ENCODE measurements at regions not wholly inside any gene's neighbourhood (a gene's known extent, or its start where the extent isn't known, plus 50 kb on each side); places are given as distances from the start of the nearest gene placed in this dataset.

- Histone ChIP-seq H2AFZ (no peak overlapping the region), H3K4me2 (no peak overlapping the region), H3K27ac (no peak overlapping the region), H4K20me1 (ENCODE audit: insufficient read depth) (no peaks in the 10 kb centered on the region), H3K4me1 (replicated peaks; ENCODE audit: insufficient read depth) (no peaks in the 10 kb centered on the region), H3K4me3 (no peak overlapping the region), H3F3A (ENCODE audit: insufficient read depth, low read depth) (no peaks in the 10 kb centered on the region), H3K79me2 (ENCODE audit: low read depth) (no peaks in the 10 kb centered on the region), H3K9me3 (ENCODE audit: insufficient read depth, low read depth) (no peaks in the 10 kb centered on the region), H3K9me2 (ENCODE audit: insufficient read depth) (no peaks in the 10 kb centered on the region), H3K36me3 (ENCODE audit: low read depth) (no peaks in the 10 kb centered on the region), H3K27me3 (ENCODE audit: insufficient read depth, low read depth) (no peaks in the 10 kb centered on the region)
- no peak for DNase-seq
- intact Hi-C loops (cut with micrococcal nuclease; ENCODE audit: unreplicated experiment): no loop called here
- ChIA-PET POLR2A (ENCODE audit: unreplicated experiment) (no interaction called here), CTCF (no interaction called here)
- TF ChIP-seq EZH2 (IDR thresholded peaks at IDR 0.05; ENCODE audit: low read depth) (no peak), CTCF (conservative IDR thresholded peaks at IDR 0.05) (no peak)
- no TSS peak for BruUV-seq (replicated peaks)
Observed at GRCh38 chr6:93792746-93793145, 373.4 kb upstream of the EPHA7 start.

- no TSS peak for BruUV-seq (replicated peaks)
- H3K4me1 ChIP-seq (replicated peaks; ENCODE audit: insufficient read depth): no peaks in the 10 kb centered on the region
- no peak overlapping the region for H3K27ac ChIP-seq
- no peak for TF ChIP-seq EZH2 (IDR thresholded peaks at IDR 0.05; ENCODE audit: low read depth)
- no peak for TF ChIP-seq CTCF (conservative IDR thresholded peaks at IDR 0.05)
- H3K4me3 ChIP-seq: no peak overlapping the region
- DNase-seq: no peak
- H3K4me2 ChIP-seq: no peak overlapping the region
- H4K20me1 ChIP-seq (ENCODE audit: insufficient read depth): no peaks in the 10 kb centered on the region
- H3K9me2 ChIP-seq (ENCODE audit: insufficient read depth): no peaks in the 10 kb centered on the region
- H3F3A ChIP-seq (ENCODE audit: insufficient read depth, low read depth): no peaks in the 10 kb centered on the region
- ChIA-PET POLR2A (ENCODE audit: unreplicated experiment) (no interaction called here), CTCF (no interaction called here)
- no peaks in the 10 kb centered on the region for H3K79me2 ChIP-seq (ENCODE audit: low read depth)
- H2AFZ ChIP-seq: no peak overlapping the region
- H3K9me3 ChIP-seq (ENCODE audit: insufficient read depth, low read depth): no peaks in the 10 kb centered on the region
- intact Hi-C loops (cut with micrococcal nuclease; ENCODE audit: unreplicated experiment): no loop called here
- no peaks in the 10 kb centered on the region for H3K36me3 ChIP-seq (ENCODE audit: low read depth)
- H3K27me3 ChIP-seq (ENCODE audit: insufficient read depth, low read depth): no peaks in the 10 kb centered on the region
Observed at GRCh38 chr6:93790981-93791380, 371.6 kb upstream of the EPHA7 start.

- no peaks in the 10 kb centered on the region for H3F3A ChIP-seq (ENCODE audit: insufficient read depth, low read depth)
- H3K4me1 ChIP-seq (replicated peaks; ENCODE audit: insufficient read depth): no peaks in the 10 kb centered on the region
- no peak overlapping the region for H3K4me2 ChIP-seq
- no peaks in the 10 kb centered on the region for H4K20me1 ChIP-seq (ENCODE audit: insufficient read depth)
- H3K4me3 ChIP-seq: no peak overlapping the region
- ChIA-PET CTCF (interaction anchor here (0.5 kb wide), 1 partner anchor 1424 kb away, joined by 3 read pairs; no protein-coding TSS in a partner anchor), POLR2A (ENCODE audit: unreplicated experiment) (no interaction called here)
- intact Hi-C loops (cut with micrococcal nuclease; ENCODE audit: unreplicated experiment): no loop called here
- no peak overlapping the region for H2AFZ ChIP-seq
- BruUV-seq (replicated peaks): no TSS peak
- H3K9me3 ChIP-seq (ENCODE audit: insufficient read depth, low read depth): no peaks in the 10 kb centered on the region
- no peaks in the 10 kb centered on the region for H3K9me2 ChIP-seq (ENCODE audit: insufficient read depth)
- no peaks in the 10 kb centered on the region for H3K36me3 ChIP-seq (ENCODE audit: low read depth)
- TF ChIP-seq EZH2 (IDR thresholded peaks at IDR 0.05; ENCODE audit: low read depth): no peak
- TF ChIP-seq CTCF (conservative IDR thresholded peaks at IDR 0.05): no peak
- H3K79me2 ChIP-seq (ENCODE audit: low read depth): no peaks in the 10 kb centered on the region
- H3K27ac ChIP-seq: no peak overlapping the region
- H3K27me3 ChIP-seq (ENCODE audit: insufficient read depth, low read depth): no peaks in the 10 kb centered on the region
- DNase-seq: no peak
Observed at GRCh38 chr6:93789532-93789931, 370.2 kb upstream of the EPHA7 start.
